ENCODE measurements at regions not wholly inside any gene's neighbourhood (a gene's known extent, or its start where the extent isn't known, plus 50 kb on each side); places are given as distances from the start of the nearest gene placed in this dataset.

- DNase-seq = no peak
These were observed 55.0 kb downstream of the RPL37A start for GRCh38 chr2:216553482-216554240.

DNA sequence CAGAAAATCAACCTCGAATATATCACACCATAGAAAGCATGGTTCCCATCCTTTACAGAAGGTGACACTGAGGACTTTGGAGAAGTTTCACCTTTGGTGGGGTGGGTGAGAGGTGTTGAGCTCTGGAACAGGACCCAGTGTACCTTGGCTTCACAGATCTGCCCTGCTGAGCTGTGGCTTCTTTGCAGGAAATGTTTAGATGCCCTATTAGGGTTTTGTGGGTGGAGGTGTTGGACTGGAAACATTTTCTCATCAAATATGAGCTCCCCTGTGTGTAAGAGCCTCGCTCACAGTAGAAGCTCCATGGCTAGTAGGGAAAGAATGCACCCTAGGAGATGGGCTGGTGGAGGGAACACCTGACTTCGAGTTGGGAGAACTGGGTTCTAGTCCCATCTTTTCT, 55.6 kb downstream of the RPL37A start:
- no peak for DNase-seq

DNA sequence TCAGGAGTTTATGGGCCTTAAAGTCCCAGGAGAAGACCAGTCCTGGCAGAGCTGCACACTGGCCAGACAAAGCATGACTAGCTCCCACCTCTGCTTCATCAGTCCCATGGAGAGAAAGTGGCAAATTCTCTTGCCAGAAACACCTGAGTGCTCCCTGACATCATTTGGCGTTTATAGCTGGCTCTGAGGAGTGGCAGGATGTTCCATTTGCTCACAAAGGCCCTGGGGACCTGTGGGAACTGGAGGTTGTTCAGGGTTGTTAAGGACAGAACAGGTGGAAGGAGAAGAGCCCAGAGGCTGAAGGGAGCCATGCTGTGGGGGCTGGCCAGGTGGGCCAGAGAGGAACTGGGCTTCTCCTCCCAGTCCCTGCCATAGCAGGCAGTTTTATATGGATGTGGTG, 56.1 kb downstream of the RPL37A start:
- DNase-seq = no peak

DNA sequence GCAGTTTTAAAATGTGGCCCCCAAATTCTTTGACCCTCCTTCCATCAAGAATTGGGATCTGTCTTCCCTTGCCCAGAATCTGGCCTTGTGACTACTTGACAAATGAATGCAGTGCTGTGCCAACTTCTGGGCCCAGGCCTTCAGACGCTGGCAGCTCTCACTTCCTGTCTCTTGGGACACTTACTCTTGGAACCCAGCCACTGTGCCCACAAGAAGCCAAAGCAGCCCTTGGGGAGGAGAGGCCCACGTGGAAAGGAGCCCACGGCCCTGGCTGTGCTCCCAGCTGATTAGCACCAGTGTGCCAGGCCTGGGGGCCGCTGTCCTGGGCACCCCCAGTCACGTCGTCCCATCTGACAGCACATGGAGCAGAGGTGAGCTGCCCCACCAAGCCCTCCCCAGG, 56.6 kb downstream of the RPL37A start:
- DNase-seq = peak in 47 of 51 donors; percentile 5 to 82 (median 54)

GRCh38 chr2:216556202-216556601, 57.6 kb downstream of the RPL37A start:
- DNase-seq = no peak

GRCh38 chr2:216557413-216557812, 58.8 kb downstream of the RPL37A start:
- DNase-seq = no peak

- DNase-seq = no peak
These were observed 59.2 kb downstream of the RPL37A start for GRCh38 chr2:216557820-216558219.

GRCh38 chr2:216559625-216560156, 61.0 kb downstream of the RPL37A start:
- no peak for DNase-seq

DNA sequence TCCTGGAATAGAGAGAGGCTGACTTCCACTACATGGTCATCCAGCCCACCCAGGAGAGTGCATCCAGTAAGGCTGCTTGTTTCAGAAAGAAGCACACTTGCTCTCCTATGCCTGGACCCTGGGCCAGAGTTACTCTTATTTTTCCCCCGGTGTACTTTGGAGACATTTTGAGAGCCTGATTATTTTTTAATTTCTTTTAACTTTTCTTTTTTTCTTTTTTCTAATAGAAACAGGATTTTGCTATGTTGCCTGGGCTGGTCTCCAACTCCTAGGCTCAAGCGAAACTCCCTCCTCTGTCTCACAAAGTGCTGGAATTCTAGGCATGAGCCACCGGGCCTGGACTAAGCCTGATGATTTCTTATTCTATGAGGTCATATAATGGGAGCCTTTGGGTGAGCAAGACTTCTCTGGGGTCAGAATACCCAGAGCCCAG, 62.2 kb downstream of the RPL37A start:
- no peak for DNase-seq

- DNase-seq = no peak
These were observed 64.2 kb downstream of the RPL37A start for GRCh38 chr2:216562696-216563435.

GRCh38 chr2:216563646-216564045, 65.0 kb downstream of the RPL37A start:
- no peak for DNase-seq

DNA sequence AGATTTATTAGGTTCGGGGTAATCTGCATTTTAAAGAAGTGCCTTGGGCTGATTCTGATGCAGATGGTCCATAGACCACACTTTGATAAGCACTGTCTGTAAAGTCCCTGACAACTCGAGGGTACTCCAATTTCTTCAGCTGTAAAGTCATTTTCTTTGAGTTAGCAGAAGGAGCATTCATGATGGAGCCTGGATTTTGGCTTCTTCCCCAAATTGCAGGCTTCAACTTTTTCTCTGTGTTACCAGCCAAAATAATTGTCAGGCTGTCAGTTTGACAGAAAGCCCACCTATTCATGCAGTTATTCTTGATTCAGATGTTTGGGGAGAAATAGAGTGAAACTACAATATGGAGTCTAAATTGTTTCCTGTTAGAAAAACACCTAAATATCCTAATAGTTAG, 66.0 kb downstream of the RPL37A start:
- DNase-seq = no peak

DNA sequence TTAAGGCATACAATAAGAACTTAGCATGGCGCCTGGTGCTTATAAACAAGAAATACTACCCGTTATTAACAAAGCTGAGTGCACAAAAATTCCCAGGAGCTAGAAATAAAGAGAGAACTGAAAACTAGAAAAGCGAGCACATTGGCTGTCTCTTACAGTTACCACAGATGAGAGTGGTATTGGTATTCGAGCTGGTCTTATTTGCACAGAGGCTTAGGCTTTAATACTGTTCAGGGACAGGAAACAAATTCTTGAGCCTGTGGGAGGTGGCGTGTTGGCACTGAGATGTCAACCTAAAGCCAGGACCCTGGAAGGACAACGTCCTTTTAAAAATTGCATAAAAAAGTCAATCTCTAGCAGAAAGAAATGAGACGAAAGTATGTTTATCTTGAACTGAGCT, 67.3 kb upstream of the IGFBP2 start:
- DNase-seq = no peak

GRCh38 chr2:216568576-216568975, 64.6 kb upstream of the IGFBP2 start:
- DNase-seq = no peak

DNA sequence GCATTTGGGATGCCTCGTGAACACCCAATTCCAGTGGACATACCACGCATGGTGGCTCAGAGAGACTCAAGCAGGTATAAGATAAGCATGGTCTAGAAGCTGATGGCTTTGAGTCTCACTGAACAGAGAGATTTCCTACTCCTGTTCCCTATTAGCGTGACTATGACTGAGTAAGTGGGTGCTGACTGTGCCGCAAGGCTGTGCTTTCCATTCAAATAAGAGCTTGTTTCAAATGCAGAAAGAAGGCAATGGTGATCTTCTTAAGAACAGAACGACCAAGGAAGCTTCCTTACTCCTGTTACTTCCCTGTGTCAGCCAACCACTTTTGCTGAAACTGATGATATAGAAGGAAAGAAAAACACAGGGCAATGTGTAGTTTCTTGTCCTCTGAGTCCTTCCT, 63.5 kb upstream of the IGFBP2 start:
- no peak for DNase-seq

DNA sequence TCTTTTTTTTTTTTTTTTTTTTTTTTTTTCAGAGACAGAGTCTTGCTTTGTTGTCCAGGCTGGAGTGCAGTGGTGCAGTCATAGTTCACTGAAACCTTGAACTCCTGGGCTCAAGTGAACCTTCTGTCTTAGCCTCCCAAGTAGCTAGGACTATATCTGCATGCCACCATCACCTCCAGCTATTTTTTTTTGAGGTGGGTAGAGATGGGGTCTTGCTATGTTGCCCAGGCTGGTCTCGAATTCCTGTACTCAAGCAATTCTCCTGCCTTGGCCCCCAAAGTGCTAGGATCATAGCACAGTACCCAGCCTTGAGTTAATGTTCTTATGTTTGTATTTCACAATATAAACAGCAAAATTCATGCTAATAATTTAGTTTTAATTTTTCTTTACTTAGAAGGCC, 62.9 kb upstream of the IGFBP2 start:
- no peak for DNase-seq

DNA sequence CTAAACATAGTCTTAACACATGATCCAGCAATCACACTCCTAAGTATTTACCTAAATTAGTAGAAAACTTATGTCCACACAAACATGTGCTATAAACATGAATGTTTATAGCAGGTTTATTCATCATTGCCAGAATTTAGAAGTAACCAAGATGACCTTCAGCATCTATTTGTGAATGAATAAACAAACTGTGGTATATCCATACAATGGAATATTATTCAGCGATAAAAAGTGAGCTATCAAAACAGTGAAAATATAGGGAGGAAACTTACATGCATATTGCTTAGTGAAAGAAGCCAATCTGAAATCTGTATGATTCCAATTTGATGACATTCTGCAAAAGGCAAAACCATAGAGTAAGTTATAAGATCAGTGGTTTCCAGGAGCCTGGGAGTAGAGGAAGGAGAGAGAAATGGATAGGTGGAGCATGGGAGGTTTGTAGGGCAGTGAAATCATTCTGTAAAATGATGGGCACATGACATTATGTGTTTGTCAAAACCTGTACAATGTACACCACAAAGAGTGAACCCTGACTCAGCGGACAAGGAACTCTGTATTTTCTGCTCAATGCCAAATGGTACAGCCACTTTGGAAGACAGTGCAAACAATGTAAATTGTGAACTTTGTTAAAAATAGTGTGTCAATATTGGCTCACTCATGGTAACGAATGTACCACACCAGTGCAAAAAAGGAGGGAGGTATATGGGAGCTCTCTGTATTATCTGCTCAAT, 61.9 kb upstream of the IGFBP2 start:
- no peak for DNase-seq

DNA sequence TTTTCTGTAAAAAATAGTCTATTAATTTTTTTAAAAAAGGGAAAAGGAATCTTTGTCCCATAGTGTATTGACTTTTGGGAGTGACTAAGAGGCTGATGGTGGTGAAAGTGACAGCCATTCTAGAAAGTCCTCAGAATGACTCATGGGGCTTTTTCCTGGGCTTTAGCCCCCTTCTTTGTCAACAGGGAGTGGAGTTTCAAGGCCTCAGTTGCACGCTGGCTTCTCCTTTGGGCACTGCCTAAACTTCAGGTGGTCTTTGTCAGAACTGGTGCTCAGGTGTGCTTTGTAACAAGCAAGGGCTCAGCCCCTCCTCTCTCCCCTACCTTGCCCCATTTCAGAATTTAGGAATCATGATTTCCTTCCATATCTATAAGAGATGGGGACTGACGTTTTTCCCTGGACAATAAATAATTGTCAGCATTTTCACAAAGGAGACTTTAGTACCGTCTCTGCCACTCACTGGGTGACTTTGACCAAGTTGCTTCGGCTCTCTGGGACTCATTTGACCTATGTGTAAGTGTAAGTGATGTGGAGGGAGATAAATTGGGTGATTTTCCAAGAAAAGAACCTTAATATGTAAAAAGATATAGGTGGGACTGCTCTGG, 61.2 kb upstream of the IGFBP2 start:
- DNase-seq = no peak

DNA sequence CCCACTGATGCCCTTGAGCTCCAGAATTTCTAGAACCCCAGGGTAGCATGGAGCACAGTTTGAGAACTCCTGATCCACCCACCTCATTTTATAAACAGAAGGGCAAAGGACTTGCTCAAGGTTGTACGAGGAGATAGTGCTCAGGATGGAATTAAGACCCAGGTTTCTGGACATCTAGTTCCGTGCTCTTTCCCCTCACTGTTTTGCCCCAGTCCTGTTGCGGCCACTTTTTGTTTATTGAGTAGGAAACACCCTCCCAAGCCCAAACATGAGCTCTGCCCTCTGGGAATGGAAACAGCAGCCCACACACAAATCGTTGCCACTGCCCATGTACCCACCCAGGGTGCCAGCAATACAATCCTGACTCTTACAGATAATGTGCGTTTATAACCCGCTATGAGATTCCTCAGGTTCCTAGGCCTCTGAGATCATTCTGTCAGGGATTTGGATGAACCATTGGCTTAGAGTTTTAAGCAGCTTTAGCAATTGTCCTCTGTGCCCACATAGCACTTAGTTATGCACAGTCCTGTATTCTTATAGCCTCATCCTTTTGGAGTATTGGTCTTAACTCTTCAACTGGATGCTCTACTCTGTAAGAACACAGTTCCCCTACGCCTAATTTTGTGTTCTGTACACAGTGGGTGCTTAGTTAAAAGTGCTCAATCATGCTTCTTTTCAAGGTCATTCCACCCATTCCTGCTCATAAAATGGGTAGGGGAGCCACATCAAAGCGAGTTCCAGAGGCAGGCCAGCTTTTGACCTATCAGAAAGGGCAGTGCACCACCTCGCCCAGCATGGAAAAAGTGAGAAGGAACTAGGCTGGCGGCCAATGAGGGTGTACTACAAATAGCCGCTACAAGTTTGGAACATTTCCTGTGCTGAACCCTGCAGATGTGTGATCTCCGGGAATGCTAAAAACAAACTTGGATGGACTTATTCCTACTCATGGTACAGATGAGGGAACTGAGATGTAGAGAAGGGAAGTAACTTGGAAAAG, 60.3 kb upstream of the IGFBP2 start:
- DNase-seq = no peak

DNA sequence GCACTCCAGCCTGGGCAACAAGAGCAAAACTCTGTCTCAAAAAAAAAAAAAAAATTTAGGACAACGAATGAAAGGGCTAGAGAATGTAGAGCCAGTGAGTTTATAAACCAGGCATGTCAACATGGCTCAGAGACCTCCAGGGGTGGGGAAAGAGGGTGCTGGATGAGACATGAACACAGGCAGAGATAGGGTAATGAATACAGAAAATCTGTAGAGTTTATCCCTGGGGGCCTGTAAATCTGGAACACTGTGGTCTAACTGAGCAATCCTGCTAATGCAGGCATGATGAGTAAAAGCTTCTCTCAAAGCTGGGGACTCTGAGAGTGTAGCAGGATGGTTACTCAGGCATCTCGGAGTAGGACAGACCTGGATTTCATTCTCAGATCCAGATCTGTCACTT, 59.2 kb upstream of the IGFBP2 start:
- no peak for DNase-seq

Measured in hypothalamus (tissue), 51 donors.